Osteoblast (primary cell): ENCODE measurements at regions not wholly inside any gene's neighbourhood (a gene's known extent, or its start where the extent isn't known, plus 50 kb on each side); places are given as distances from the start of the nearest gene placed in this dataset.

Experiments
- DNase-seq: peaks from one replicate; pipeline ENCODE4 v3.0.0; 2011; ENCODE audit warnings: low spot score, mixed read lengths; ENCODE audit not compliant: insufficient read length; ENCODE audit errors: missing footprints
- H2AFZ ChIP-seq: 2 replicates; pipeline ENCODE4 v1.6.0; 2011; ENCODE audit warnings: mild to moderate bottlenecking, low read length
- H3K27ac ChIP-seq: 2 replicates; pipeline ENCODE4 v1.5.1; 2011; ENCODE audit warnings: mild to moderate bottlenecking, low read depth, low read length, moderate library complexity
- H3K27me3 ChIP-seq: 2 replicates; pipeline ENCODE4 v1.6.0; 2012; ENCODE audit warnings: mild to moderate bottlenecking, control low read depth, inconsistent platforms, low read length, moderate library complexity; ENCODE audit not compliant: insufficient read depth
- H3K36me3 ChIP-seq: 2 replicates; pipeline ENCODE4 v1.5.1; 2011; ENCODE audit warnings: mild to moderate bottlenecking, low read length, control low read depth, moderate library complexity; ENCODE audit not compliant: insufficient read depth
- H3K4me1 ChIP-seq: 2 replicates; pipeline ENCODE4 v1.5.1; 2011; ENCODE audit warnings: mild to moderate bottlenecking, low read length, control low read depth, moderate library complexity; ENCODE audit not compliant: insufficient read depth
- H3K4me2 ChIP-seq: 2 replicates; pipeline ENCODE4 v1.6.0; 2011; ENCODE audit warnings: mild to moderate bottlenecking, low read length; ENCODE audit not compliant: insufficient read depth
- H3K4me3 ChIP-seq: fragments of 200-600 bp; sonication (generic); 3 replicates; pipeline ENCODE4 v1.5.1; 2012; ENCODE audit warnings: mild to moderate bottlenecking, low read length, inconsistent platforms; ENCODE audit not compliant: insufficient read depth
- H3K79me2 ChIP-seq: 2 replicates; pipeline ENCODE4 v1.6.0; 2012; ENCODE audit warnings: mild to moderate bottlenecking, low read length, control low read depth, inconsistent platforms; ENCODE audit not compliant: insufficient read depth
- H3K9me3 ChIP-seq: 2 replicates; pipeline ENCODE4 v1.5.1; 2011; ENCODE audit warnings: low read depth, low read length, control low read depth
- H4K20me1 ChIP-seq: 2 replicates; pipeline ENCODE4 v1.6.0; 2012; ENCODE audit warnings: mild to moderate bottlenecking, low read length, control low read depth; ENCODE audit not compliant: insufficient read depth
- CTCF ChIP-seq: IDR thresholded peaks from 2 replicates; pipeline ENCODE4 v1.5.1; 2011; ENCODE audit warnings: mild to moderate bottlenecking, low read depth, low read length, moderate library complexity; ENCODE audit errors: extremely low read depth

GRCh38 chr5:118439831-118440230 lies 548.5 kb downstream of the DTWD2 start:
- Histone ChIP-seq H3K4me1 (no peaks in the 10 kb centered on the region), H3K9me3 (no peaks in the 10 kb centered on the region), H3K36me3 (no peaks in the 10 kb centered on the region), H3K27me3 (no peaks in the 10 kb centered on the region), H3K79me2 (no peaks in the 10 kb centered on the region), H3K4me2 (no peak overlapping the region), H3K27ac (no peak overlapping the region), H3K4me3 (no peak overlapping the region), H2AFZ (no peak overlapping the region), H4K20me1 (no peaks in the 10 kb centered on the region)
- TF ChIP-seq CTCF: no peak
- no peak for DNase-seq

GRCh38 chr5:118435131-118435530 lies 553.2 kb downstream of the DTWD2 start:
- H3K9me3 ChIP-seq: no peaks in the 10 kb centered on the region
- no peaks in the 10 kb centered on the region for H3K36me3 ChIP-seq
- TF ChIP-seq CTCF: no peak
- H3K27ac ChIP-seq: no peak overlapping the region
- H3K79me2 ChIP-seq: no peaks in the 10 kb centered on the region
- no peaks in the 10 kb centered on the region for H3K4me1 ChIP-seq
- H3K27me3 ChIP-seq: no peaks in the 10 kb centered on the region
- H3K4me2 ChIP-seq: no peak overlapping the region
- H4K20me1 ChIP-seq: no peaks in the 10 kb centered on the region
- DNase-seq: no peak
- no peak overlapping the region for H2AFZ ChIP-seq
- no peak overlapping the region for H3K4me3 ChIP-seq

- H3K4me2 ChIP-seq: no peak overlapping the region
Observed at GRCh38 chr5:118434522-118434921, 553.8 kb downstream of the DTWD2 start.

GRCh38 chr5:118430076-118430475 lies 558.3 kb downstream of the DTWD2 start:
- no peak overlapping the region for H3K27ac ChIP-seq
- H3K36me3 ChIP-seq: no peaks in the 10 kb centered on the region
- no peaks in the 10 kb centered on the region for H3K4me1 ChIP-seq
- no peaks in the 10 kb centered on the region for H4K20me1 ChIP-seq
- no peak overlapping the region for H3K4me3 ChIP-seq
- no peak overlapping the region for H3K4me2 ChIP-seq
- H3K9me3 ChIP-seq: no peaks in the 10 kb centered on the region
- H3K79me2 ChIP-seq: no peaks in the 10 kb centered on the region
- no peak overlapping the region for H2AFZ ChIP-seq
- no peak for TF ChIP-seq CTCF
- DNase-seq: no peak
- no peaks in the 10 kb centered on the region for H3K27me3 ChIP-seq

More at GRCh38 chr5:118434522-118434921, 553.8 kb downstream of the DTWD2 start:
- H2AFZ ChIP-seq: no peak overlapping the region
- H3K27me3 ChIP-seq: no peaks in the 10 kb centered on the region
- H4K20me1 ChIP-seq: no peaks in the 10 kb centered on the region
- H3K4me3 ChIP-seq: no peak overlapping the region
- TF ChIP-seq CTCF: no peak
- no peaks in the 10 kb centered on the region for H3K79me2 ChIP-seq
- no peaks in the 10 kb centered on the region for H3K36me3 ChIP-seq
- no peaks in the 10 kb centered on the region for H3K4me1 ChIP-seq
- H3K9me3 ChIP-seq: no peaks in the 10 kb centered on the region
- H3K27ac ChIP-seq: no peak overlapping the region
- no peak for DNase-seq
